ENCODE measurements at regions not wholly inside any gene's neighbourhood (a gene's known extent, or its start where the extent isn't known, plus 50 kb on each side); places are given as distances from the start of the nearest gene placed in this dataset.
"Not testable (repeated sequence)": the region's sequence is repeated elsewhere in the genome, so short reads cannot be mapped to it uniquely, and the experiment has no call there.

- not testable (repeated sequence) for DNase-seq (ENCODE audit: low spot score)
Measured at GRCh38 chr2:166641516-166641915, 147.5 kb upstream of the SCN7A start.

GRCh38 chr2:166637051-166637450, 143.0 kb upstream of the SCN7A start:
- DNase-seq (ENCODE audit: low spot score), result no peak

DNA sequence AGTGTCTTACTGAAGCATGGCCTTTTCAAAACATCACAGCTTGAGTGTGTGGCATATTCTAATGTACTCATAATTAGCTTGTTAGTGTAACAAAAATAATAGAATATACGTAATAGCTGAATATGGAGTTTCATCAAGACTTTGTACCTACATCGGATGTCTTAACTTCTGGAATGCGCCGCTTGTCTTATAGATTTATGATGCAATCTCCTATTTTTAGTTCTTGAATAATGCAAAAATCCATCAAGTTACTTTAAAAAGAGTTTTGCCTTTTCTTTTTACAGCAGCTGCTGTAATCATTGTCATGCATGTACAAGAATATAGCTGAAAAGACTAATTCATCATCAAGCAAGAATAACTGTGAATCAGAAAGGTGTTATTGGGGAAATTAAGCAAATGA, 140.7 kb upstream of the SCN7A start:
- no peak for DNase-seq (ENCODE audit: low spot score)

GRCh38 chr2:166632616-166633015, 138.6 kb upstream of the SCN7A start:
- DNase-seq (ENCODE audit: low spot score), result peak; percentile 19

GRCh38 chr2:166628478-166629136, 134.6 kb upstream of the SCN7A start:
- no peak for DNase-seq (ENCODE audit: low spot score)

DNA sequence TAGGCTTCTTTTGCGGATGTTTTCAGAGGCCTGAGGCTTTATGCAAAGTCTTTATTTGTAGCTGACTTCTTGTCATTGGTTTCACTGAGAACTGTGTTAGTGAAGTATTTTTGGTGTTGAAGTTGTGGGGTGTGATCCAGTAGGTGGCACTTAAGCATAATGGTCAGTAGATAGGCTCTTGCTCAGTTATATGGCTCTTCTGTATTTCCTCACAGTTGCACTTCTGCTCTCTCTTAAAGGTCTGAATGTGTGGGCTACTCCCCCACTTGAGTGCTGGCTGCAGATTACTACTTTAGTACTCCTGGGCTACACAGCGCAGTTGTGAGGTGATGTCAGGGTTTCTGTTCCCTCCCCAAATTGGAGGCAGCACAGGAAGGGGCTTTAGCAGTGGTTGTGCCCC, 133.8 kb upstream of the SCN7A start:
- DNase-seq (ENCODE audit: low spot score), result no peak

DNA sequence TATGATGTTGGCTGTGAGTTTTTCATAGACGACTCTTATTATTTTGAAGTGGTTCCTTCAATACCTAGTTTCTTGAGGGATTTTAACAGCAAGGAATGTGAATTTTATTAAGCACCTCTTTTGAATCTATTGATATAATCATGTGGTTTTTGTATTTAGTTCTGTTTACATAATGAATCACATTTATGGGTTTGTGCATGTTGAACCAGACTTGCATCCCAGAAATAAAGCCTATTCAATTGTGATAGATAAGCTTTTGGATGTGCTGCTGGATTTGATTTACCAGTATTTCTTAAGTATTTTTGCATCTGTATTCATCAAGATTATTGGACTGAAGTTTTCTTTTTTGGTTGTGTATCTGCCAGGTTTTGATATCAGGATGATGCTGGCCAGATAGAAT, 131.6 kb upstream of the SCN7A start:
- DNase-seq (ENCODE audit: low spot score), result no peak

GRCh38 chr2:166614503-166614902, 120.5 kb upstream of the SCN7A start:
- no peak for DNase-seq (ENCODE audit: low spot score)

DNA sequence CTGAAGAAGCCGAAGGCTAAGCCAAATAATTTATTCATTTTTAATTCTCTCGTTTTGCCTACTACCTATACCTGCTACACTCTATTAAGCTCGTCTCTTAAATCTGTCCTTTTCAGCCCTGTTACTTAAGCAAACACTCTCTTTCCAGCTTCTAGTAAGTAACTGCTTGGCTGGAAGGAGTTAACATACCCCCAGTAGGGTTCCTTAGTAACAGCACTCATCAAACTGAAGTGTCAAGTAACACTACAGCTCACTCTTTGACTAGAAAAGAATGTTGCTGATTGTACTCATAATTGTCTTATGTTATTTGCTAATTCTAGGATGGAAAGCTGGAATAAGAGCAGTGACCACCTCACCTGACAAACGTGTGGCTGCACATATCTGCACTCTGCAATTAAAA, 120.0 kb upstream of the SCN7A start:
- no peak for DNase-seq (ENCODE audit: low spot score)

GRCh38 chr2:166613226-166613625, 119.2 kb upstream of the SCN7A start:
- no peak for DNase-seq (ENCODE audit: low spot score)

DNA sequence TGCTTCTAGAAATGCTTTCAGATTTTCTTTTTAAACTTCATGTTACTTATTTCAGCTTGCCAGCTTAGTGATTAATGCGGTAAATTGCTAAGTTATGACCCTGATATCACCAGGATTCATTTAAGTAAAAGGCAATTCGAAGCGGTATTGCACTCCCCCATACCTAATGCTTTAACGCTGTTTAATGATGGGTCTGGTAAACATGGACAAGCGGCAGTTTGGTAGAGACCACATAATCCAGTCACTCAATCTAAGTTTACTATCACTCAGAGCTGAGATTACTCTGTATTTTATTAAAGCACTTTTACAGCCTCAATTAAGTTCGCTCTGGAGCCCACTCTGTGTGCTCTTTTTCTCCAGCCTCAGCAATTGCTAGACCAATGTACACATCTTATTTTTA, 118.2 kb upstream of the SCN7A start:
- DNase-seq (ENCODE audit: low spot score), result no peak

- DNase-seq (ENCODE audit: low spot score), result no peak
Measured at GRCh38 chr2:166610913-166611305, 116.9 kb upstream of the SCN7A start.

DNA sequence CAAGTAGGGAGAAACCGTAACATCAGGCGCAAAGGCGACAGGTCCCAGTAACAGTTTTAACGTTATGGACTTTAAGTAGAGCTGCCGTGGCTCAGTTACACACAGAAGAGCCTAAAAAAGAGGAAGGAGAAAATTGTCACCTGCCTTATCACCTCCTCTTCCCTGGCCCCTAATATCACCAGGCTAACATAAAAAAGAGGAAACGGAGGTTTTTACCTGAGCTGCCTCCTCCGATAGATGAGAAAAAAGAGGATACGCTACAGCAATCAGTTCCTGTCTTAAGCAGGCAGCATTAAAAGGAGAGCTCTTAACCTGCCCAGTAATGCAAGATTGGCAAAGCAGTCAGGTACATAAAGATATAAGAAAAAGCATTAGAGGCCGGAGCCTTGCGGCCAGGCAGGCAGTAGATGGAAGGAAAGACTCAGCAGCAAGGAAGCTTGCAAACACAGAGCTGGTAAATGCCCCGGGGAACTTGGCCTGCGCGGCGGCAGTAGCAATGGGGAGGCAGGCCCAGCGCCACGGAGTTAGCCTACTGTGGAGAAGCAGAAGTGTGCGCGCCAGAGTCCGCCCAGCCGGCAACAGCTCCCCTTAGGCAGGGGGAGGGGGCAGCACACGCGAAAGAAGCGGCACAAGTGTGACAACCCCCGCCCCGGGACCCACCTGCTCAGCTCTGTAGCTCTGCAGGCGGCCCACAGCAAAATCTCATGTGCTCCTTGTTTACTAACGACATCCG, 116.3 kb upstream of the SCN7A start:
- no peak for DNase-seq (ENCODE audit: low spot score)

DNA sequence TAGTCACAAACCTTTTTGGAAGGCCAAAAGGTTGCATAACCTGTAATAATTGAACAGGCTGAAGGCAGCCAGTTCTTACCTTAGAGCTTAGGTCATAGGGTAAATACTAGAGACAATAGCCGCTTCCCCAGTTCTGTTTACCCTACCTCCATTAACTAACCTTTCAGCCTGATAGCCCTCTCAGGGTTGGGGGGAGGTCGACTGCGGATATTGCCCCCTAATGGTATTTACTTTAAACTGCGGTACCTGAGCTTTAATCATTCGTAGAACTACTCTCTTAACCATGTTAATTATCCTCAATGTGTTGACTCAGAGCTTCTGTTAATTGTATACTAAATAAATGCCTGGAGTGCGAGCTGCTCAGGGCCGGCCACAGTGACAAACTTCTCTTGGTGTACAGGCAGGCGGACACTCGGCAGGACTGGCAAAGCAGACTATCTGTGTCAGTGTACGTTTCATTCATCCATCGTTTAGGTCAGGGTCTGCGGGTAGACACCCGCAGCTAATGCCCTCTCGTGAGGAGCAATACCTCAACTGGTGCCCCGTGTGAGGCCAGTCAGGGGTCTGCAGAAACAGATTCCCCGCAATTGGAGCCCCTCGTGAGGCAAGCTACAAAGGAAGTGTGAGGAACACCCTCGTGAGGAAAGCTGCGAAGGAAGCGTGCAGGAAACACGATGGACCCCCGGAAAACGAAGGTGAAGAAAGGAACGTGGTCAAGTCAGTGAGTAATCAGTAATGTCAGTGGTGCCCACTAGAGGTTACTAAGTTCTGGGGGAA, 115.3 kb upstream of the SCN7A start:
- DNase-seq (ENCODE audit: low spot score), result no peak

DNA sequence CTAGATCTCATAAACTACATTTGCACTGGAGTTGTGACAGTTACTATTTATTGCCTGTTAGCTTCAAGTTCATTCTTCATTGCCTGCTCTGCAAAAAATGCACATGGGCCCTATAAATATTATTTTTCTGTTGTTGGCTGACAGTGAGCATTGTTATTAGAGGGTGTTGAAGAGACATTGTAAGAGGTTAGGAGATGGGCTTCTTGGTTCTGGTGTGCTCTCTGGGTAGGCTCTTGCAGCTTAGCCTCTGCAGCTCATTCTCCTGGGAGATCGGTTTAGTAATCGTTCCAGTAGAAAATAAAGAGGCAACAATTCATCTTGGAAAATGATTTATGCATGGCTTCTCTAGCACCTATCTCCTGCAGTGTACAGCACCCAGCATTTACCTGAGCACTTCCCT, 113.8 kb upstream of the SCN7A start:
- DNase-seq (ENCODE audit: low spot score), result no peak

GRCh38 chr2:166593403-166593802, 99.4 kb upstream of the SCN7A start:
- peak; percentile 56 for DNase-seq (ENCODE audit: low spot score)

DNA sequence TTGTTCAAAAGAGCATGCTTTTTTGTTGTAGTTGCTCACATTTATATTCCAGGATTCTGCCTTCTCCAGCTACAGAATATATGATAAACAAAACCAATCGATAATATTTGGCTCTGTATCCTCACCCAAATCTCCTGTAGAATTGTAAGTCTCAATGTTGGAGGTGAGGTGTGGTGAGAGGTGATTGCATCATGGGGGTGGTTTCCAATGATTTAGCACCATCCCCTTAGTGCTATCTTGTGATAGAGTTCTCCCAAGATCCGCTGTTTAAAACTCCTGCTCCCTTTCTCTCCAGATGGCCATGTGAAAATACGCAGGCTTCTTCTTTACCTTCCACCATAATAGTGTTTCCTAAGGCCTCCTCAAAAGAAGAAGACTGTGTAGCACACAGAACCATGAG, 98.7 kb upstream of the SCN7A start:
- no peak for DNase-seq (ENCODE audit: low spot score)

DNA sequence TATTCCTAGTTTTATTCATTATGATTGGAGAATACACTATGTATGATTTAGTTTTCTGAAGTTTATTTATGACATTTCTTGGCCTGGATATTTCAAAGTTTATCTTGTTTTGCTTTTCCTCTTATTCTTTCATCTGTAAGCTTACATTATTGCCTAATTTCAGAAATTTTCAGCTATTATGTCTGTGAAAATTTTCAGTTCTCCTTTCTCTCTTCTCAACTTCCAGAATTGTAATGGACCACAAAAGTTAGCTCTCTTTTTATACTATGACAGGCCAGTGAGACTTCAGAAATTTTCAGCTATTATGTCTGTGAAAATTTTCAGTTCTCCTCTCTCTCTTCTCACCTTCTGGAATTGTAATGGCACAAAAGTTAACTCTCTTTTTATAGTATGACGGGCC, 97.2 kb upstream of the SCN7A start:
- no peak for DNase-seq (ENCODE audit: low spot score)

DNA sequence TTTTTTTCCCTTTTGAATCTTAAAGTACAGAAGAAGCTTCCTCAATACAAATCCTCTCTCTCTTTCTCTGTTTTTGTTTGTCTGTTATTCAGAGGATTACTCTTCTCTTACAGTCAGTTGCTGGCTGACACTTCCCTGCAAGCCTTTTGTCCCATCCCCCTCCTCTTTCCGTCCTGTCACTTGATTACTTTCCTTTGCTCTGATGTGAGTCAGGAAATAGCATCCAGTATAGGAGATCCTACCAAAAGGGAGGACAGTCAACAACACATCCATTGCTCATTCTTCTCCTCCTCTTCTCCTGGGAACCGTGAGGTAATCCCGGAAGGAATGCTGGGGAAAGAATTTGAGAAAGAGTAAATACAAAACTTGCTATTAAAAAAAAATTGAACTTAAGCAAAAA, 79.3 kb upstream of the SCN7A start:
- peak; percentile 10 for DNase-seq (ENCODE audit: low spot score)

GRCh38 chr2:166572937-166573336, 78.9 kb upstream of the SCN7A start:
- DNase-seq (ENCODE audit: low spot score), result no peak

GRCh38 chr2:166568409-166568808, 74.4 kb upstream of the SCN7A start:
- DNase-seq (ENCODE audit: low spot score), result no peak

- no peak for DNase-seq (ENCODE audit: low spot score)
Measured at GRCh38 chr2:166565501-166565900, 71.5 kb upstream of the SCN7A start.

DNA sequence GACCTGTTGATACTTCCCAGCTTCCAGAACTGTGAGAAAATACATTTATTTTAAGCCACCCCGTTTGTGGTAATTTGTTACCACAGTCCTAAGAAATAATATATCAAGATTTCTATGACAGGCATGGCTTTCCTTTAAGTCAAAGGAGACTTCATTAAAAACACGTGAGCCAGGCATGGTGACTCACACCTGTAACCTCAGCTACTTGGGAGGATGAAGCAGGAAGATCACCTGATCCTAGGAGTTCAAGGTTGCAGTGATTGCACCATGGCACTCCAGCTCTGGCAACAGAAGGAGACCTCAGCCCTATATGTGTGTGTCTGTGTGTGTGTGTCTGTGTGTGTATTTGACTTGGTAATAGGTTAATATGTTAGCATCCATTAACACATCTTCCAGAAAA, 69.8 kb upstream of the SCN7A start:
- DNase-seq (ENCODE audit: low spot score), result no peak

All from AG08396 (cell line).